NOMO-1 treated with dmso at 0.1 percent for 144 hours (cell line): ENCODE measurements at regions not wholly inside any gene's neighbourhood (a gene's known extent, or its start where the extent isn't known, plus 50 kb on each side); places are given as distances from the start of the nearest gene placed in this dataset.
"Not testable (repeated sequence)": the region's sequence is repeated elsewhere in the genome, so short reads cannot be mapped to it uniquely, and the experiment has no call there.

Experiments
- DNase-seq: peaks from one replicate; lab custom pipeline; 2025; ENCODE audit not compliant: unreplicated experiment; lab: John Stamatoyannopoulos, UW

DNA sequence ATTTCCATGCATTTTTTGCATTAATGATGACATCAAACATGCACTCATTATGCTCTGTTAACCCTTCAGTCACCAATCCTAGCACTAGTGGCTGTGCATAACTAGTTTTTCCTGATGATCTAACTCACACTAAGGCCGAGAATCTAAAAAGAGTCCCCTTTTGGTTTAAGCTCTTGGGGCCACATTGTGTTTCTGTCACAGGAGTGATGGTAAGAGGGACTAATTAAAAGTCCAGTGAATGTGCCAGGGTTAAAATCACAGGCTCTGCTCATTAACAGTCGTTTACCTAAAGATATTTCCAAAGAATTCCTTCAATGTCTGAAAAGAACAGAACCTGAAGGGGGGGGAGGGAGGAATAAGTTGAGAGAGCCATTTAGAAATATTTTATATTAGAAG lies 359.0 kb upstream of the ANKRD30A start:
- DNase-seq = no peak

DNA sequence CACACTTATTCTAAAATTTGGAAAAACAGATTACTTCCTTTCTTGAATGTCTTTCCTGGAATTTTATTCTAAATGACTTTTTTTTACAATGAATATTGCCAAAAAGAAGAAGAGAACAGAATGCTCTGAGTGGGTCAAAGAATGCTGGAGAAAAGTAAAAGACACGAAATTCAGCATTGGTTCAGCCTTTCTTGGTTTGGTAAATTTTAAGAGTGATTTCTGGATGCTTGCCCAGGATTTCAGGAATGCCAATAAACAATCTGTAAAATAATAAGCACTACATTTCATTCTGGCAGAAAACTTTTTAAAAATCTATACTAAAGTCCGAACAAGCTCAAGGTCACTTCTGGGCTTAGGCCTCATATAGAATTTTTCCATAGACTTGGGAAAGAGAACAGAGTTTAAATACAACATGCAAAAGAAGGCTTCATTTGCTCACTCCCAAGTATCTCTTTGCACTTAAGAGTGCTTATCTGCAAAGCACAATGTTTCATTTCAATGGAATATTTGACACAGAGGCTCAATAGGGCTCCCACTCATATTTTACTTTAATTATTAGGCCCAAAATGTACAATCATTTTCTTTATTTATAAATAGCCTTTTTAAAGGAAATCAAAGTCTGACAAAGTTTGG lies 359.5 kb upstream of the ANKRD30A start:
- DNase-seq = no peak

DNA sequence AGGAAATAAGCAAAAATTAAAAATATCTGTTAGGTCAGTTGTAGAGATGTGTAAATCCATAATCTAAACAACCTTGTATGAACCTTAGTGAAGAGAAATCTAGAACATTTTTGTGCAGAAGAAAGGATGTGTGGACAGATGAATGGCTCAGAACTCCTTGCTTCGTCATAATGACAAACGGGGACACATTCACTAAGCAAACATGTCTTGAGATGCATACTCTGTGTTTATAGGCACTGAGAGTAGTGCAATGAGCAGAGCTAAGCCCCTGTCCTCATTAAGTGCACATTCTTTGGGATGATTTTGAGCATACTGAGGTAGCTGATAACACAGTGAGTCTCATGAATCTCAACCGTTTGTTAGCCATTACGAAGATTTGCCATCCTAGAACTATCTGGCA lies 360.6 kb upstream of the ANKRD30A start:
- DNase-seq = no peak

DNA sequence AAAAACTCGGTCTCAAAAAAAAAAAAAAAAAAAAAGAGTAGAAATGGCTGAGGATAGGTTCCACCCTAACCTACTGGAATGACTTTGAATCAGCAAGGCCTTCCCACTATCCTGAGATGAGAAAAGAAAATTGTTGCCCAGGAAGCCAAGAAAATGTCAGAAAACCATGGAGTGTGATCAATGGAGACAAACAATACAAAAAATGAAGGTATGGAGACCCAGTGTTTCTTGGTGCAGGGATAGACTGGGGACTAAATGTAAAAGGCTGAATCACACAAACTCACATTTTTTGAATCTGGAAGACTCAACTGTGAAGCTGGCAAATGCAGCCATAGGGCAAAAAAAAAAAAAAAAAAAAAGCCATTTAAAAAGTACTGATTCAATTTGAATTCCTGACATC lies 364.3 kb upstream of the ANKRD30A start:
- no peak for DNase-seq

DNA sequence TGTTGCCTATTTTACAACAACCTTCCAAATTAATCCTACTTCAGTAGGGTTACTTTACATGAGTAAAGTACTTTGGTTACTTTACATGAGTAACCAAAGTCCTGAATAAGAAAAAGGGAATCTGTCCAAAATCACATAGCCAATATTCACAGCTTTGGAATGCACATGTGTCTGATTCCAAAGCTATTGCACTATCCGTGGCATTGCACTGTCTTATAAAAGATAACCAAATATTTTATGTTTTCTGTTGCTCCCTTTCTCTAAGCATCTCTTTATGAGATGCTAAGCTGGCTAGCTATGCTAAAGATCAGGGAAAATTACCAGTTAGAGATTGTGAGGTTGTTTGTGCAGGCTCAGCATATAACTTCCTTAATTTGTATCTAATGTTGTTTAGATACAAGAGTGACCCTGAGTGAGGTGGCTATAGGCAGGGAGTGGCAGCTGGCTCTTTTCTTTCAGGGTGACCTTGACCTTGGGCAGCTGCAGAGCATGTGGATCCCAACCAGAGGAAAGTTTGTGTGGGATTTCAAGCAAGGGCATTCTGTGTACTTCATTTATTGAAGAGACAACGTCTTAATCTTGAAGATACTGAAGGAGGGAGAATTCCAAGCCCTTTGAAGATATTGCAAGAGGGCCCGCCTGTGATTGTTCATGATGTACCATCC lies 366.1 kb upstream of the ANKRD30A start:
- no peak for DNase-seq

DNA sequence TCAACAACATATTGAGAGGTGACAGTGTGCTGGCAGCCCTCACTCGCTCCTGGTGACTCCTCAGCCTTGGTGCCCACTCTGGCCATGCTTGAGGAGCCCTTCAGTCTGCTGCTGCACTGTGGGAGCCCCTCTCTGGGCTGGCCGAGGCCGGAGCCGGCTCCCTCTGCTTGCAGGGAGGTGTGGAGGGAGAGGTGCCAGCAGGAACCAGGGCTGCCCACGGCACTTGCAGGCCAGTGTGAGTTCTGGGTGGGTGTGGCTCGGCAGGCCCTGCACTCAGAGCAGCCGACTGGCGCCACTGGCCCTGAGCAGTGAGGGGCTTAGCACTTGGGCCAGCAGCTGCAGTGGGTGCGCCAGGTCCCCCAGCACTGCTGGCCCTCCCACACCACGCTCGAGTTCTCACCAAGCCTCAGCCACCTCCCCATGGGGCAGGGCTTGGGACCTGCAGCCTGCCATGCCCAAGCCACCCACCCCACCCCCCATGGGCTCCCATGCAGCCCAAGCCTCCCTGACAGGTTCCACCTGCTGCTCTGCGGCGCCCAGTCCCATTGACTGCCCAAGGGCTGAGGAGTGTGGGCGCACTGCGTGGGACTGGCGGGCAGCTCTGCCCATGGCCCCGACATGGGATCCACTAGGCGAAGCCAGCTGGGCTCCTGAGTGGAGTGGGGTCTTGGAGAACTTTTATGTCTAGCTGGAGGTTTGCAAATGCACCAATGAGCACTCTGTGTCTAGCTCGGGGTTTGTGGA lies 377.1 kb upstream of the ANKRD30A start:
- DNase-seq = no peak

DNA sequence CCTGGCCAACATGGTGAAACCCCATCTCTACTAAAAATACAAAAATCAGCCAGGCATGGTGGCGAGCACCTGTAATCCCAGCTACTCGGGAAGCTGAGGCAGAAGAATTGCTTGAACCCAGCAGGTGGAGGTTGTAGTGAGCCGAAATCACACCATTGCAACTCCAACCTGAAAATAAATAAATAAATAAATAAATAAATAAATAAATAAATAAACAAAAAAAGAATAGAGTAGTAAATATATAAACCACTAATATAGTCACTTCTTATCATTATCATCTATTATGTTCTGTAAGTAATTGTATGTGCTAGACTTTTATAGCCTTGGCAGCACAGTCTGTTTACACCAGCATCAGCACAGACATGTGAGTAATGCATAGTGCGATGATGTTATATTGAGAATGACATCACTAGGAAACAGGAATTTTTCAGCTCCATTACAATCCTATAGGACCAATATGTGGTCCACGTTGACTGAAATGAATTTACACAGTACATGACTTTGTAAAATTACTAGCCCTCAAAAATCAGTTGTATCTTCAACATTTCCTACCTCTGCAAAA lies 385.4 kb upstream of the ANKRD30A start:
- no peak for DNase-seq

DNA sequence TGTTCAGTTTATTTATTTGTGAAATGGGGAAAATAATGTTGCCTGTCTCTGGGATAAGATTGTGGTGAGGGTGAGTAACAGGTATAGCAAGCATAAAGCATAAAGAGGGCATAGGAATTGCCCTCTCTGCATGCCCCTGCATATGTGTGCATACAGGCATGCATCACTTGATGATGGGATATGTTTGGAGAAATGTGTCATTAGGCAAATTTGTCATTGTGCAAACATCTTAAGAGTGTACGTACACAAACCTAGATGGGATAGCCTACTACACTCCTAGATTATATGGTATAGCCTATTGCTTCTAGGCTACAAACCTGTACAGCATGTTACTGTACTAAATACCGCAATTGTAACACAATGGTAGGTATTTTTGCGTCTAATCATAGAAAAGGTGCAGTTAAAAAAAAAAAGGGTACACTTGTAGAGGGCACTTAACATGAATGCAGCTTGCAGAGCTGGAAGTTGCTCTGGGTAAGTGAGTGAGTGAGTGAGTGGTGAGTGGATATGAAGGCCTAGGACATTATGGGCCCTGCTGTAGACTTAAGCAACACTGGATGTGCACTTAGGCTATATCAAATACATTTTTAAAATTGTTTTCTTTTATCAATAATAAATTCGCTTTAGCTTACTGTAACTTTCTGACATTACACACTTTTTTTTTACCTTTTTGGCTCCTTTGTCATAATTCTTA lies 386.5 kb upstream of the ANKRD30A start:
- DNase-seq = no peak

DNA sequence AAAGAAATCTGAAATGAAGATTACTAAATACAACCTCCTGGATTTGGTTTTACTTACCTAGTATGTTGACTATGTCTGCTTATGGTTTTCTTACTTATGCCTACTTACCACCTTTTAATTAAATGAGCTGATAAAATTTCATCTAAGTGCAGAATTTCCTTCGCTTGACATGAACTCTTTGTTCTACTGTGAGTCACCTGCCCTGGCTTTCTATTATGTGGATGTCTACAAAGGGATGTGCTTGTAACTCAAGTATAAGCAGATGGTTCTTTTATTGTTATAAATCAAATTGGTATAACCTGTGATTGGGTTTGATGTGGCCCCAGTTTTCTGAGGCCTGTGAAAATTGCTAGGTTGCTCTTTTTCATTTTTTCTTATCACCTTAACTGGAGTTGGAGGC lies 389.1 kb upstream of the ANKRD30A start:
- DNase-seq = no peak

DNA sequence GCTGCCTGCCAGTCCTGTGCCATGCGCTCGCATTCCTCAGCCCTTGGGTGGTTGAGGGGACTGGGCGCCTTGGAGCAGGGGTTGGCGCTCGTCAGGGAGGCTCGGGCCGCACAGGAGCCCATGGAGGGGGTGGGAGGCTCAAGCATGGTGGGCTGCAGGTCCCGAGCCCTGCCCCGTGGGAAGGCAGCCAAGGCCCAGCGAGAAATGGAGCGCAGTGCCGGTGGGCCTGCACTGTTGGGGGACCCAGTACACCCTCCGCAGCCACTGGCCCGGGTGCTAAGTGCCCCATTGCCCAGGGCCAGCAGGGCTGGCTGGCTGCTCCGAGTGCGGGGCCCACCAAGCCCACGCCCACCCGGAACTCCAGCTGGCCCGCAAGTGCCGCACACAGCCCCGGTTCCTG lies 390.8 kb upstream of the ANKRD30A start:
- DNase-seq = not testable (repeated sequence)

DNA sequence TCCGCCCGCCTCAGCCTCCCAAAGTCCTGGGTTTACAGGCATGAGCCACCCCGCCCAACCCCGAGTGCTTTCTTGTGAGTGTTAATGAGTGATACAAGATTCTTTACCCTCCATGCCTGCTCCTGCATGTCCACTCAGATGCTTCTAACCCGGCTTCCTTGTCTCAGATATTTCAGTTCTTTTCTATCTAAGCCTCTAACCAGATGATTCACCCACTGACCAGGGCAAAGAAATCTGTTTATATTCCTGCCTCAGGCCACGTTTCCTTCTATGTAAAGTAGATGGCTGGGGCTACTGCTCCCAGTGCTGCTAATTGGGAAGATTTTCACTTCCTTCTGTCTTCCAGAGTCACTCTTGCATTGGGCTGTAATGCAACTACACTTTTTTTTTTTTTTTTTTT lies 395.1 kb upstream of the ANKRD30A start:
- no peak for DNase-seq

DNA sequence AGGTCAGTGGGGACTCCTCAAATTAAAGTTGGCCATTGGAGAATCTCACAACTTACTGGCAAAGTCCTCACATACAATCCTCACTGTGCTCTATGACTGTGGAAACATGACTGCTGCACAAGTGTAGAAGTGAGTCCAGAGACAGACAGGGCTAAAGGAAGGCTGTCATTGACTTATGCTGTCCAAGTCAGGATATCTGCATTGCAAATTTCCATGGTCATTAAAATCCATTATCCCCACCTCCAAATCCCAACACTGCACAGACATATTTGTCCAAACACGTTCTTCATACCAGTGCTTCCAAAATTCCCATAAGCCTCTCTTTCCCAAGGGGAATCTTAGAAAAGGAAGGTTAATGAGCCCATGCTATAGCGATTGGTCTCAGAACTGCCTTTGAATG lies 396.8 kb upstream of the ANKRD30A start:
- no peak for DNase-seq

DNA sequence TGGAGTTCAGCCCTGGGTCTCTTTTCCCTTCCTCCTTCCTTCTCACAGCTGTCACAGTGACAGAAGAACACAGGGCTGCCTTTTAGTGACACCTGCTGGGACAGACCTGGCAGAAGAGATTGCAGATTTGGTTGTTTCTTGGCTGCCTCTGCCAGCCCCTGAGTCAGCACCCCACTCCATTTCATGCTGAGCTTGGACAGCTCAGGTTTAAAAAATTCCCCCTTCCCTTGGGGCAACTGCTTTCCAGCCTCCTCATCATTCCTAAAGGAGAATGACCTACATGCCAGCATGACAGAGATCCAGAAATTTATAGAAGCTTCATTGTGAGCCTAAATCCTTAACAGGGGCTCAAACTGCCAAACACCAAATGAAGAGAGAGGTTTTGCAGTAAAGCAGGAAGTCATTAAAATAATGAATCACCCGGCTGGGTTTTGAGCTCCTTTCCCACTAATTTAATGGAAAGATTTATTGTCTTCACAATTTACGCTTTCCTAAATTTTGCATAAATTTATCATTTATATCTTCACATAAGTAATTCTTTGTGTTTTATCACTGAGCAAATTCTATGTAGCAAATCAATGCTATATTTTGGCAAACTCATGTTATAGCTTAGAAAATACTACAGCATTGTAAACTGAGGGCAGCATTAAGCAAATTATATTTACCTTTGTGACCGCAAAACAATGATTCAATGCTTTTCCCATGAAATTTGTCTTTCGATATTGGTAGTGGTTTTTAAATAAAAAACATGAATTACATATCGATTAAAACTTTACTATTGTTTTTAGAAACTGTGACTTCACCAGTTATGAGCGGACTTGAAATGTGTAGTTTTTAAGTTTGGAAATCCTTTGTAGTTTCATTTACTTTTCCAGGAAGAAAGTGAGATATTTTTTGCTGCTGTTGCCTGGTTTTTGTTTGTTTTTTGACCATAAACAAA lies 399.5 kb upstream of the ANKRD30A start:
- no peak for DNase-seq

DNA sequence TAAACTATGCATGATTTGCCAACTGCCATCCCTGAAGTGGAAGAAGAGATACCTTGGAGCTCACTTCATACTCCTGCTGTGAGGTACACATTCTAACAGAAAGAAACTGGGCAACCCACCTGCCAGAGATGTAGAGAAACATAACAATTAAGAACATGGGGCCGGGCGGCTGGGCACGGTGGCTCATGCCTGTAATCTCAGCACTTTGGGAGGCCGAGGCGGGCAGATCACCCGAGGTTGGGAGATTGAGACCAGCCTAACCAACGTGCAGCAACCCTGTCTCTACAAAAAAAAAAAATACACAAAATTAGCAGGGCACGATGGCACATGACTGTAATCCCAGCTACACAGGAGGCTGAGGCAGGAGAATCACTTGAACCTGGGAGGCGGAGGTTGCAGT lies 402.6 kb upstream of the ANKRD30A start:
- no peak for DNase-seq

DNA sequence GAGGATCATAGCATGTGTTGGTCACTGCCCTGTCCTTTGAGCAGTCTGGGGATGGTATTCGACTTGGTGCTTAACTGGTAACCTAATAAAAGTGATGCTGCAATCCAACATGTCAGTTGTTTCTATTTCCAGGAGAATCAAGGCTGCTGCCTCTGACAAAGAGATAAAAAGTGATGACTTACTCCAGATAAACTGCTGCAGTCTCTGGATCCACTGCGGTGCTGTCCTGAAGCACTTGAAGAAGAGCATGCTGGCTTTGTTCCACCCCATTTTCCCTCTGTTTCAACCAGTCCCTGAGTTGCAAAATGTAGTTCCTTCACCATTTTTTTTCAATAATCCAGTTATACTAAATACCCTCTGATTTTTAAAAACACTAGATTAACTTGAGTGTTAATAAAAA lies 403.5 kb upstream of the ANKRD30A start:
- no peak for DNase-seq

DNA sequence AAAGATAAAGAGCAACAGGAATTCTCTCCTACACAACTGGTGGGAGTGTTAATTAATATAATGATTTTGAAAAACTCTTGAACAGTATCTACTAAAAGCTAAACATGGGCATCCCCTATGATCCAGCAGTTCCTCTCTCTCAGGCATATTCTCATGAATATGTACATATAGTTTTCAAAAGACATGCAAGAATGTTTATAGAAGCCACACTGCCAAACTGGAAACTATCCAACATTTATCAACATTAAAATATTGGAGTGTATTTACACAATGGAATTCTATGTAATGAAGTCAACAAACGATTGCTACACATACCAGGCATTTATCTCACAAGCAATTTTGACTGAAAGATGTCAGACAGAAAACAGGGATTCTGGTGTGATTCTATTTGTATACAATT lies 404.5 kb upstream of the ANKRD30A start:
- DNase-seq = no peak

DNA sequence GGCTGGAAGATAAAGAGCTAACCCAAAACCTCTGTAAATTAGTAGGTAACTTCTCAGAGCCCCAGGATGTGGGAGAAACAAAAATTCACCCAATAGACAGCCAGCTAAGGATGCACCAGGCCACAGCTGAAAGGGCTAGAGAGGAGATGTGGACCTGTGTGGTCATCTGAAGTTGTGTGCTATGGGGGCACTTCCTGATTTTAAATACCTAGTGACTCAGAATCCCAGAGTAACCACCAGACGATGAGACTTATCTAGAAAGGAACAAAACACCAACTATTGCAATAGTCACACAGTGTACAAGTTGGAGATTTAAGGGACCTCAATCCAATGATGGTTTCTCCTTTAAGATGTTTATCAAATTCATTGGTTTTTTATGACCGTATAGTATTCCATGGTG lies 408.3 kb upstream of the ANKRD30A start:
- DNase-seq = no peak

DNA sequence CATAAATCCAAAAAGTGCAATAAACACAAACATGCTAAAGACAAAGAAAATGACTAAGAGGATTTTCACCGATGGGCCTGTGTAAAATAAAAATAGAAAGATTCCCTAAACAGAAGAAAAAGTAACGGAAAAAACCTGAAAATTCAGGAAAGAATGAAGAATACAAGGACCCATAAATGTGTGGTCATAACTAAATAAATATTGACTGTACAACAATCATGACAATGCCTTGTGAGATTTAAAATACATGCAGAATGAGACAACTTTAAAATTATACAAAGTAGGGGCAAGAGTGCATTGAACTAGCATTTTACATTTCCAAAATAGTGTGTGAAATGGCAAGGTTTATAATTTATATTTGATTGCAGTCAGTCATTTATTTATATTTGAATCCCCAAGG lies 409.1 kb upstream of the ANKRD30A start:
- DNase-seq = no peak

DNA sequence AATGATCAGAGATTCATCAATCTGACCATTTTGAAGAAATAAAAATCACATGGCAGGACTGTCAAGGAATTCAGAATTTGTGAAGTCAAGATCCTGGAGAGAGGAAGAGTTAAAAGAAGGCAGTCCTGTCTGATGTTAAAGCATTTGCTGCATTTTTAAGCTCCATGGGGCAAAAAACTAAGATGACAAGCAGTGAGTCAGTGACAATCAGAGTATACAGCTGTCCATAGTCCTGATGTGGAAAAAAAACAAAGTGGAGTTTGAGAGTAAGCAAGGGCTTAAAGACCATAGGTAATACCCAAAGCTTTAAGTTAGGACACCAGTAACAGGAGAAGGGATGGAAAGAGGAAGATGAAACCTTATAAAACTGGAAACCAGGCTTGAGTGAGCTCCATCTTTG lies 412.7 kb upstream of the ANKRD30A start:
- DNase-seq = no peak

DNA sequence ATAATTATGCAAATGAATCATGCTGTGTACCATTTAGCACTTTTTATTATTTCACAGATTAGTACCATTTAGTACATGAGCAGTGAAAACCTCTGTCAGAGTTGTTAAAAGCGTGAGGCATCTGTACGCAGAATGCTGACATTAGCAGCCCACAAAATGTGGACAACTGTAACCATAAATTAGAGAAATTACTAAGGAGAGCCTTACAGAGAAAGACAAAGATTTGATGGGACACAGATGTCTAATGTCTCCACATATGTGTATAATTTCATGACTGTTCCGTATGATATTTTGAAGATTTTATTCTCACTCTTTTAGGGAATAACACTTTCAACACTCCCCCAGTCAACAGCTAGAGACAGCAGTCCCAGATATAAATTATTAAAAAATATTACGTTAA lies 414.0 kb upstream of the ANKRD30A start:
- no peak for DNase-seq
